Endometrial microvascular endothelial cells (primary cell): ENCODE measurements at regions not wholly inside any gene's neighbourhood (a gene's known extent, or its start where the extent isn't known, plus 50 kb on each side); places are given as distances from the start of the nearest gene placed in this dataset.

Experiments used
- in situ Hi-C: cut with HindIII; loops from 2 replicates; pipeline ENCODE4 v1.10.0; 2017; ENCODE audit warnings: low sequenced_read_pairs, low pct_unique_long_range_greater_than_20kb; ENCODE audit errors: inconsistent ontology term

GRCh38 chr20:48283470-48284110, 498.3 kb upstream of the SULF2 start:
- in situ Hi-C loops, result no loop called here

- in situ Hi-C loops, result no loop called here
Measured at GRCh38 chr20:48282591-48283228, 497.4 kb upstream of the SULF2 start.

- in situ Hi-C loops, result no loop called here
Measured at GRCh38 chr20:48281501-48281900, 496.2 kb upstream of the SULF2 start.

GRCh38 chr20:48278961-48279481, 493.7 kb upstream of the SULF2 start:
- in situ Hi-C loops, result no loop called here

- in situ Hi-C loops, result no loop called here
Measured at GRCh38 chr20:48277266-48277665, 492.0 kb upstream of the SULF2 start.

DNA sequence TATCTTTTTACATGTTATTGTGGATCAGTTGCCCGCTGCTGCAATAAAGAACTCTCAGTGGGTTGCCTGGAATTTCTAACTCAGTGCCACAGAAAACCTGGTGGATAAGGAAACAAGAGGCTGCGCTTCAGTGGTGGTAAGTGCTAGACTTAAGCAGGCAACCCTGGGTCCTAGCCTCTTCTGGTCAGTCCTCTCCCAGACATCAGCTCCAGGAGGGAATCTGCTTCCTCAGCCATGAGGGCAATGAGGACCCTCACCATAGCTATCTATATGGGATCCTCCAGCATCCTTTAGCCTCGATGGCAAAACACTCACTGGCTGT, 490.7 kb upstream of the SULF2 start:
- in situ Hi-C loops, result no loop called here

GRCh38 chr20:48275286-48276020, 490.2 kb upstream of the SULF2 start:
- in situ Hi-C loops, result no loop called here

GRCh38 chr20:48273843-48274242, 488.6 kb upstream of the SULF2 start:
- in situ Hi-C loops, result no loop called here

GRCh38 chr20:48270885-48271284, 485.6 kb upstream of the SULF2 start:
- in situ Hi-C loops, result no loop called here

GRCh38 chr20:48267860-48268633, 482.8 kb upstream of the SULF2 start:
- in situ Hi-C loops, result no loop called here

GRCh38 chr20:48266571-48266970, 481.3 kb upstream of the SULF2 start:
- in situ Hi-C loops, result no loop called here

DNA sequence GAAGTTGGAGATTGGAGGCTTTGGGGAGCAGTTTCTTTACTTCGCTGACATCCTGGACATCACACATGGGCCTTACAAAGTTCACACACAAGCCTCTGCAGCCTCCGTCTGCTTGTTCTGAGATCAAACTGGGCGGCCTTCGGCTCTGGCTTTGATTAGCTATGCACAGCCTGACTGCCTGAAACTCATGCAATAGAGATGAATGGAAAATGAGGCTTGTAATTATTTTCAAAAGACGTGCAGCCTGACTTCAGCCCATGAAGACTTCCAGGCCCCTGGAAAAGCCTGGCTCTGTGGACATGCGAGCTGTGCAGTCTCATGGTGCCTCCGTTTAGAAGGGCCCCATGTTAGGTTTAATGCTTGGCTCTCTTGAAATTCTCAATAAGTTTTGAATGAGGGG, 480.5 kb upstream of the SULF2 start:
- in situ Hi-C loops, result no loop called here

- in situ Hi-C loops, result no loop called here
Measured at GRCh38 chr20:48262955-48263354, 477.7 kb upstream of the SULF2 start.

GRCh38 chr20:48262466-48262865, 477.2 kb upstream of the SULF2 start:
- in situ Hi-C loops, result no loop called here

- in situ Hi-C loops, result no loop called here
Measured at GRCh38 chr20:48261398-48261910, 476.2 kb upstream of the SULF2 start.

DNA sequence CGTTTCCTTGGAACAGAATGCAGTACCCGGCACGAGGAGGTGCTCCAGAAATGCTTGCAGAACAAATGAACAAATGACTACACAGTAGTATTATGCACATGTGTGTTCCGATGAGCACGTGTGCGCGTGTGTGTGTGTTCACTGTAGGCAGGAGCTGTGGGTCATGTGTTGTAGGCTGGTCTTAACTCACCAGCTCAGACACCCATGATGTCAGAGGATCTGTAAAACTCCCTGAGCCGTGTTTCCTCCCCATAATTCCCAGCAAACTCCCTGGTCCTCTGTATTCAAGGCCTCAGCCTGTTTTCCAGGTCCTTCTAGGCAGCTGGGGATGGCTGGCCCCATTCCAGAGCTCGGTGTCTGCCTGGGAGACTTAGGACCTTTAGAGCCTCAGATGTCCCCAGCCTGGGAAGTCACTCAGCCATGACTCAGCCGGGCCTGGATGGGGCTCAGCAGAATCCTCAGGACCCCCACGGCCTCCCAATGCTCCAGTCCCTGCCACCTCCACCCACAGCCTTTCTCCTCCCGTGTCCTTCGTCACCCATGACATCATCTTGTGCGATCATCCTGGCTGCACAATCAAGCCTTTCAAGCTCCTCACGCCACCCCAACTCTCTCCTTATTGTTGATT, 475.0 kb upstream of the SULF2 start:
- in situ Hi-C loops, result no loop called here

DNA sequence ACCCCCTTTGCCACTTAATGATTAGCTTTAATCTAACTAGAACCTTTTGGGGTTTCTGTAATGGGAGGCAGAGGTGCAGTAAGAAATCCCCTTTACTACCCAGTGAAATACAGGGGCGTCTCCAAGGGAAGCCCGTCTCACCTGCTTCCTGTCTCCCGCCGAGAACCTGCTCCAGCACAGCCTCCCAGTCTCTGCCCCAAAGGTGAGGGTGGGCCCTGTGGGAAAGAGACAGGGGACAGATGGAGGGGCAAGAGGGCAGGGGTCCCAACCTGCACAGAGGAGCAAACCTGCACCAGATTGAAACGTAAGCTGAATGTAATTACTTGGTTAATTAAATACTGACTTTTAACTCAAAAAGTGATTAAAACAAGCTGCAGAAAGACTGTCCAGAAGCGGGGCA, 474.2 kb upstream of the SULF2 start:
- in situ Hi-C loops, result no loop called here

- in situ Hi-C loops, result no loop called here
Measured at GRCh38 chr20:48257833-48258232, 472.6 kb upstream of the SULF2 start.

GRCh38 chr20:48247961-48248360, 462.7 kb upstream of the SULF2 start:
- in situ Hi-C loops, result no loop called here
